ENCODE measurements at regions not wholly inside any gene's neighbourhood (a gene's known extent, or its start where the extent isn't known, plus 50 kb on each side); places are given as distances from the start of the nearest gene placed in this dataset.

DNA sequence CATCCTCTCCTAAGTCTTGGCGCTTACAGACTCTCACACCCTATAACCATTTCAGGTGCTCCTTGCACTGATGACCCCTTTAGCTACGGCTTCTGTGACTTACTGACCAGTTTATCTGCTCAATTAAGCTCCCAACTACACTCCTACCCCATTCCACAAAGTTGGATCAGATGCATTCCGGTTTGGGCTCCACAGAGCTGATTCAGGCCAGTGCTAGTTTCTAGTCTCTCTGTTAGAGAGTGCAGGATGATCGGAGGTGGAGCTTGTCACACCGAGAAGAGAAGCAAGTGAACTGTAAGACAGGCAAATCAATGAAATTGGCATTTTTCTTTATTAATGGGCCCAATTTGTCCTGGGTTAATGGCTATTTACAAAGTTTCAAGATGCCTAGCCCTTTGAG lies 436.8 kb upstream of the CADM1 start:
- no peak for TF ChIP-seq POLR2AphosphoS5 (IDR thresholded peaks at IDR 0.05)
- TF ChIP-seq TAF1 (IDR thresholded peaks at IDR 0.05; ENCODE audit: low read depth): no peak
- TF ChIP-seq EZH2 (IDR thresholded peaks at IDR 0.05; ENCODE audit: borderline replicate concordance, insufficient read depth, low read length, poor library complexity, severe bottlenecking): no peak
- TF ChIP-seq, protein P1, sequence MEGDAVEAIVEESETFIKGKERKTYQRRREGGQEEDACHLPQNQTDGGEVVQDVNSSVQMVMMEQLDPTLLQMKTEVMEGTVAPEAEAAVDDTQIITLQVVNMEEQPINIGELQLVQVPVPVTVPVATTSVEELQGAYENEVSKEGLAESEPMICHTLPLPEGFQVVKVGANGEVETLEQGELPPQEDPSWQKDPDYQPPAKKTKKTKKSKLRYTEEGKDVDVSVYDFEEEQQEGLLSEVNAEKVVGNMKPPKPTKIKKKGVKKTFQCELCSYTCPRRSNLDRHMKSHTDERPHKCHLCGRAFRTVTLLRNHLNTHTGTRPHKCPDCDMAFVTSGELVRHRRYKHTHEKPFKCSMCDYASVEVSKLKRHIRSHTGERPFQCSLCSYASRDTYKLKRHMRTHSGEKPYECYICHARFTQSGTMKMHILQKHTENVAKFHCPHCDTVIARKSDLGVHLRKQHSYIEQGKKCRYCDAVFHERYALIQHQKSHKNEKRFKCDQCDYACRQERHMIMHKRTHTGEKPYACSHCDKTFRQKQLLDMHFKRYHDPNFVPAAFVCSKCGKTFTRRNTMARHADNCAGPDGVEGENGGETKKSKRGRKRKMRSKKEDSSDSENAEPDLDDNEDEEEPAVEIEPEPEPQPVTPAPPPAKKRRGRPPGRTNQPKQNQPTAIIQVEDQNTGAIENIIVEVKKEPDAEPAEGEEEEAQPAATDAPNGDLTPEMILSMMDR (IDR thresholded peaks at IDR 0.05; ENCODE audit: poor library complexity, severe bottlenecking): no peak
- H3K36me3 ChIP-seq (ENCODE audit: insufficient read depth, low read length): no peaks in the 10 kb centered on the region
- H3K9me2 ChIP-seq (ENCODE audit: insufficient read depth, low read length): no peaks in the 10 kb centered on the region
- no peak overlapping the region for H3K4me2 ChIP-seq (ENCODE audit: low read length)
- no peaks in the 10 kb centered on the region for H3K27me3 ChIP-seq (ENCODE audit: insufficient read depth, low read depth, low read length)
- H4K20me1 ChIP-seq (ENCODE audit: insufficient read depth): no peaks in the 10 kb centered on the region
- H3K9ac ChIP-seq (ENCODE audit: low read length): no peak overlapping the region
- no peaks in the 10 kb centered on the region for H3K9me3 ChIP-seq (ENCODE audit: low read length)
- no peak overlapping the region for H3K27ac ChIP-seq (ENCODE audit: low read length)
- no peak overlapping the region for H2AFZ ChIP-seq (ENCODE audit: low read depth, low read length)
- H3K79me2 ChIP-seq (replicated peaks; ENCODE audit: insufficient read depth, low read length): no peaks in the 10 kb centered on the region
- no peak overlapping the region for H3K4me3 ChIP-seq (ENCODE audit: low read length)
- H3F3A ChIP-seq (ENCODE audit: insufficient read depth, low read length, poor library complexity, severe bottlenecking): no peaks in the 10 kb centered on the region

DNA sequence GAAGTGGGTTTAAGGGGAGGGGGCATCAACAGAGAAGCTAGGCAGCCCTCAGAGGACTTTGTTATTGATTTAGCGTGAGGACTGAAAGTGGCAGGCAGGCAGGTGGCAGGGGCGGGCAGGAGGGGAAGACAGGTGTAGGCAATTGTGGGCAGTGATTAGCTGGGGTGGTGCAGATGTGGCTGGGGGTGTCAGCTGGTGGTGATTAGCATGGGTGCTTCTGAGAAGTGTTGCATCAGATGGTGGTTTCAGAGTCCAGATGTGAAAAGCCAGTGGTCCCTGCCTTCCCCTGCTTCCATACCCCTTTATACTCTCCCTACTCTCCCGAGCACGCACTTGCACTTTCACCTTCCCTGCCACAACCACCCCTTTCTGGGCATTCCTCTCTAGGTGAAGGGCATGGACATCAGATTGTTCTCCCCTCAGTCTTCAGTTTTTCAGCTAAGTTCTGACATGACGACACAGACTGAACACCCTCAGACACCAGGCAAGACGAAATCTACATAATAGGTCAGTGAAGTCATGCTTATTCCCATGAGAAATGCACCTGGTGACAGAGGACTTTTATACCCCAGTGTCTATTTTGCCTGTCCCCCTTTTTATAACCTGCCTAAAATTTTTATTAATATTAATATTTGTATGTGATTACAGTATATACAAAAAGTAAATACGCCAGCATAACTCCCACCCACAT lies 435.7 kb upstream of the CADM1 start:
- no peaks in the 10 kb centered on the region for H3K79me2 ChIP-seq (replicated peaks; ENCODE audit: insufficient read depth, low read length)
- no peaks in the 10 kb centered on the region for H3K36me3 ChIP-seq (ENCODE audit: insufficient read depth, low read length)
- TF ChIP-seq, protein P1 (IDR thresholded peaks at IDR 0.05; ENCODE audit: poor library complexity, severe bottlenecking): no peak
- TF ChIP-seq RAD21 (conservative IDR thresholded peaks at IDR 0.05): no peak
- H4K20me1 ChIP-seq (ENCODE audit: insufficient read depth): no peaks in the 10 kb centered on the region
- no peak overlapping the region for H3K4me2 ChIP-seq (ENCODE audit: low read length)
- H3F3A ChIP-seq (ENCODE audit: insufficient read depth, low read length, poor library complexity, severe bottlenecking): no peaks in the 10 kb centered on the region
- H3K27ac ChIP-seq (ENCODE audit: low read length): no peak overlapping the region
- no peaks in the 10 kb centered on the region for H3K9me3 ChIP-seq (ENCODE audit: low read length)
- no peak overlapping the region for H3K4me3 ChIP-seq (ENCODE audit: low read length)
- no peak overlapping the region for H2AFZ ChIP-seq (ENCODE audit: low read depth, low read length)
- H3K9me2 ChIP-seq (ENCODE audit: insufficient read depth, low read length): no peaks in the 10 kb centered on the region
- H3K9ac ChIP-seq (ENCODE audit: low read length): no peak overlapping the region
- H3K27me3 ChIP-seq (ENCODE audit: insufficient read depth, low read depth, low read length): no peaks in the 10 kb centered on the region

DNA sequence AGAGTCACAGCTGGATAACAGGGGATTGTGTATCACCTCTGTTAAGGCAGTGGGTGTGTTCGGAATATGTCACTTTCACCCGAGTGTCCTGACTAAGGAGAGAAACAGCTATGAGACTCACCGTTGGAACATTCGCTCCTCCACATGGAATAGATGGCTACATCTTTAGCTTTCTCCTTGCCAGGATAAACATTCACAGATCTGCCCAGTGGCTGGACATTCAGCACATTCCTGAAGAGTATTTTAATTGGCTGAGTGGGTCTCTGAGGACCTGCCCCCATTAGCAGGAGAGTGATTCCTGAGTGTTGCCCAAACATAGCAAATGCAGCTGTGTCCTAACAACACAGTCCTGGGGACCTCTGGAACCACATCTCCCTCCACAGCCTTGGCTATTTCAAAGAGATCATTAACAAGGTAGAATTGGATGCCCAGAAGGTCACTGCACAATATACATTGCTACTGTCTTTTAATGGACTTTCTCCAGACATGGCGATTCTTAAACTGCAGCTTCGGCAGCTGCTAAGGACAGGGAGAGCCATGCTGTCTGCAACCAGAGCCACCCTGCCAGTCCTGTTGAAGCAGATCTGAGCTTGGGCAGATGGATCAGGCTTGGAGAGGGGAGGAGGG lies 435.0 kb upstream of the CADM1 start:
- TF ChIP-seq, protein P1 (IDR thresholded peaks at IDR 0.05; ENCODE audit: poor library complexity, severe bottlenecking): no peak
- TF ChIP-seq MXI1 (conservative IDR thresholded peaks at IDR 0.05; ENCODE audit: poor library complexity, severe bottlenecking): no peak
- TF ChIP-seq EP300 (conservative IDR thresholded peaks at IDR 0.05; ENCODE audit: poor library complexity, severe bottlenecking): no peak
- TF ChIP-seq, protein P2, sequence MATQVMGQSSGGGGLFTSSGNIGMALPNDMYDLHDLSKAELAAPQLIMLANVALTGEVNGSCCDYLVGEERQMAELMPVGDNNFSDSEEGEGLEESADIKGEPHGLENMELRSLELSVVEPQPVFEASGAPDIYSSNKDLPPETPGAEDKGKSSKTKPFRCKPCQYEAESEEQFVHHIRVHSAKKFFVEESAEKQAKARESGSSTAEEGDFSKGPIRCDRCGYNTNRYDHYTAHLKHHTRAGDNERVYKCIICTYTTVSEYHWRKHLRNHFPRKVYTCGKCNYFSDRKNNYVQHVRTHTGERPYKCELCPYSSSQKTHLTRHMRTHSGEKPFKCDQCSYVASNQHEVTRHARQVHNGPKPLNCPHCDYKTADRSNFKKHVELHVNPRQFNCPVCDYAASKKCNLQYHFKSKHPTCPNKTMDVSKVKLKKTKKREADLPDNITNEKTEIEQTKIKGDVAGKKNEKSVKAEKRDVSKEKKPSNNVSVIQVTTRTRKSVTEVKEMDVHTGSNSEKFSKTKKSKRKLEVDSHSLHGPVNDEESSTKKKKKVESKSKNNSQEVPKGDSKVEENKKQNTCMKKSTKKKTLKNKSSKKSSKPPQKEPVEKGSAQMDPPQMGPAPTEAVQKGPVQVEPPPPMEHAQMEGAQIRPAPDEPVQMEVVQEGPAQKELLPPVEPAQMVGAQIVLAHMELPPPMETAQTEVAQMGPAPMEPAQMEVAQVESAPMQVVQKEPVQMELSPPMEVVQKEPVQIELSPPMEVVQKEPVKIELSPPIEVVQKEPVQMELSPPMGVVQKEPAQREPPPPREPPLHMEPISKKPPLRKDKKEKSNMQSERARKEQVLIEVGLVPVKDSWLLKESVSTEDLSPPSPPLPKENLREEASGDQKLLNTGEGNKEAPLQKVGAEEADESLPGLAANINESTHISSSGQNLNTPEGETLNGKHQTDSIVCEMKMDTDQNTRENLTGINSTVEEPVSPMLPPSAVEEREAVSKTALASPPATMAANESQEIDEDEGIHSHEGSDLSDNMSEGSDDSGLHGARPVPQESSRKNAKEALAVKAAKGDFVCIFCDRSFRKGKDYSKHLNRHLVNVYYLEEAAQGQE (IDR thresholded peaks at IDR 0.05; ENCODE audit: borderline replicate concordance): no peak
- TF ChIP-seq SMC3 (conservative IDR thresholded peaks at IDR 0.05; ENCODE audit: poor library complexity): no peak
- no peak for TF ChIP-seq TAF1 (IDR thresholded peaks at IDR 0.05; ENCODE audit: low read depth)
- TF ChIP-seq RAD21 (conservative IDR thresholded peaks at IDR 0.05): no peak
- TF ChIP-seq EZH2 (IDR thresholded peaks at IDR 0.05; ENCODE audit: borderline replicate concordance, insufficient read depth, low read length, poor library complexity, severe bottlenecking): no peak
- no peak for TF ChIP-seq POLR2AphosphoS5 (IDR thresholded peaks at IDR 0.05)
- H3K36me3 ChIP-seq (ENCODE audit: insufficient read depth, low read length): no peaks in the 10 kb centered on the region
- H3F3A ChIP-seq (ENCODE audit: insufficient read depth, low read length, poor library complexity, severe bottlenecking): no peaks in the 10 kb centered on the region
- no peak overlapping the region for H2AFZ ChIP-seq (ENCODE audit: low read depth, low read length)
- H4K20me1 ChIP-seq (ENCODE audit: insufficient read depth): no peaks in the 10 kb centered on the region
- H3K4me3 ChIP-seq (ENCODE audit: low read length): no peak overlapping the region
- H3K79me2 ChIP-seq (replicated peaks; ENCODE audit: insufficient read depth, low read length): no peaks in the 10 kb centered on the region
- H3K9me2 ChIP-seq (ENCODE audit: insufficient read depth, low read length): no peaks in the 10 kb centered on the region
- H3K4me2 ChIP-seq (ENCODE audit: low read length): no peak overlapping the region
- H3K9me3 ChIP-seq (ENCODE audit: low read length): no peaks in the 10 kb centered on the region
- H3K27ac ChIP-seq (ENCODE audit: low read length): no peak overlapping the region
- no peak overlapping the region for H3K9ac ChIP-seq (ENCODE audit: low read length)
- H3K27me3 ChIP-seq (ENCODE audit: insufficient read depth, low read depth, low read length): no peaks in the 10 kb centered on the region

Data from neural cell (in vitro differentiated cells).